ENCODE measurements at regions not wholly inside any gene's neighbourhood (a gene's known extent, or its start where the extent isn't known, plus 50 kb on each side); places are given as distances from the start of the nearest gene placed in this dataset.

- TF ChIP-seq GATA2 (IDR thresholded peaks at IDR 0.05; ENCODE audit: low read depth, low read length) (no peak), GATA3 (IDR thresholded peaks at IDR 0.05; ENCODE audit: low read depth, low read length) (no peak)
Measured at GRCh38 chr7:52779004-52779403, 256.4 kb upstream of the POM121L12 start.

- TF ChIP-seq GATA3 (IDR thresholded peaks at IDR 0.05; ENCODE audit: low read depth, low read length) (peak; percentile 67; the same call in 1 of the 2 replicates), GATA2 (IDR thresholded peaks at IDR 0.05; ENCODE audit: low read depth, low read length) (peak; percentile 71; the same call in 1 of the 2 replicates)
Measured at GRCh38 chr7:52777051-52777822, 258.2 kb upstream of the POM121L12 start.

- no peak for TF ChIP-seq GATA3 (IDR thresholded peaks at IDR 0.05; ENCODE audit: low read depth, low read length)
- no peak for TF ChIP-seq GATA2 (IDR thresholded peaks at IDR 0.05; ENCODE audit: low read depth, low read length)
Measured at GRCh38 chr7:52775876-52776275, 259.6 kb upstream of the POM121L12 start.

GRCh38 chr7:52771177-52771576 lies 264.3 kb upstream of the POM121L12 start:
- TF ChIP-seq GATA2 (IDR thresholded peaks at IDR 0.05; ENCODE audit: low read depth, low read length) (no peak), GATA3 (IDR thresholded peaks at IDR 0.05; ENCODE audit: low read depth, low read length) (no peak)

GRCh38 chr7:52764492-52765169 lies 270.8 kb upstream of the POM121L12 start:
- no peak for TF ChIP-seq GATA2 (IDR thresholded peaks at IDR 0.05; ENCODE audit: low read depth, low read length)
- no peak for TF ChIP-seq GATA3 (IDR thresholded peaks at IDR 0.05; ENCODE audit: low read depth, low read length)

GRCh38 chr7:52758356-52758755 lies 277.1 kb upstream of the POM121L12 start:
- TF ChIP-seq GATA2 (IDR thresholded peaks at IDR 0.05; ENCODE audit: low read depth, low read length) (no peak), GATA3 (IDR thresholded peaks at IDR 0.05; ENCODE audit: low read depth, low read length) (no peak)

GRCh38 chr7:52753855-52754254 lies 281.6 kb upstream of the POM121L12 start:
- TF ChIP-seq GATA2 (IDR thresholded peaks at IDR 0.05; ENCODE audit: low read depth, low read length) = no peak
- TF ChIP-seq GATA3 (IDR thresholded peaks at IDR 0.05; ENCODE audit: low read depth, low read length) = no peak

GRCh38 chr7:52752891-52753290 lies 282.5 kb upstream of the POM121L12 start:
- TF ChIP-seq GATA2 (IDR thresholded peaks at IDR 0.05; ENCODE audit: low read depth, low read length) (no peak), GATA3 (IDR thresholded peaks at IDR 0.05; ENCODE audit: low read depth, low read length) (no peak)

GRCh38 chr7:52749880-52750279 lies 285.6 kb upstream of the POM121L12 start:
- TF ChIP-seq GATA2 (IDR thresholded peaks at IDR 0.05; ENCODE audit: low read depth, low read length) = no peak
- no peak for TF ChIP-seq GATA3 (IDR thresholded peaks at IDR 0.05; ENCODE audit: low read depth, low read length)

- TF ChIP-seq GATA3 (IDR thresholded peaks at IDR 0.05; ENCODE audit: low read depth, low read length) (no peak), GATA2 (IDR thresholded peaks at IDR 0.05; ENCODE audit: low read depth, low read length) (no peak)
Measured at GRCh38 chr7:52747817-52748216, 287.6 kb upstream of the POM121L12 start.

- TF ChIP-seq GATA2 (IDR thresholded peaks at IDR 0.05; ENCODE audit: low read depth, low read length) = no peak
- no peak for TF ChIP-seq GATA3 (IDR thresholded peaks at IDR 0.05; ENCODE audit: low read depth, low read length)
Measured at GRCh38 chr7:52741670-52742290, 293.7 kb upstream of the POM121L12 start.

GRCh38 chr7:52735656-52736055 lies 299.8 kb upstream of the POM121L12 start:
- TF ChIP-seq GATA3 (IDR thresholded peaks at IDR 0.05; ENCODE audit: low read depth, low read length) (no peak), GATA2 (IDR thresholded peaks at IDR 0.05; ENCODE audit: low read depth, low read length) (no peak)

- TF ChIP-seq GATA2 (IDR thresholded peaks at IDR 0.05; ENCODE audit: low read depth, low read length) (no peak), GATA3 (IDR thresholded peaks at IDR 0.05; ENCODE audit: low read depth, low read length) (no peak)
Measured at GRCh38 chr7:52727632-52728031, 307.8 kb upstream of the POM121L12 start.

- TF ChIP-seq GATA3 (IDR thresholded peaks at IDR 0.05; ENCODE audit: low read depth, low read length) (no peak), GATA2 (IDR thresholded peaks at IDR 0.05; ENCODE audit: low read depth, low read length) (no peak)
Measured at GRCh38 chr7:52726986-52727385, 308.4 kb upstream of the POM121L12 start.
